HG03378 (cell line): ENCODE measurements at regions not wholly inside any gene's neighbourhood (a gene's known extent, or its start where the extent isn't known, plus 50 kb on each side); places are given as distances from the start of the nearest gene placed in this dataset.
"Not testable (repeated sequence)": the region's sequence is repeated elsewhere in the genome, so short reads cannot be mapped to it uniquely, and the experiment has no call there.

Source experiments
- ATAC-seq: cut with Tn5 transposase; IDR thresholded peaks from one replicate; pipeline ENCODE4 v1.9.1; 2021; ENCODE audit warnings: mild to moderate bottlenecking, moderate library complexity; ENCODE audit not compliant: unreplicated experiment

- no peak for ATAC-seq
Observed at GRCh38 chr18:64372850-64373249, 224.0 kb upstream of the LINC00305 start.

- not testable (repeated sequence) for ATAC-seq
Observed at GRCh38 chr18:64369830-64370440, 221.0 kb upstream of the LINC00305 start.

- no peak for ATAC-seq
Observed at GRCh38 chr18:64365106-64365505, 216.2 kb upstream of the LINC00305 start.

- ATAC-seq, result no peak
Observed at GRCh38 chr18:64337673-64338072, 188.8 kb upstream of the LINC00305 start.

- no peak for ATAC-seq
Observed at GRCh38 chr18:64337018-64337417, 188.1 kb upstream of the LINC00305 start.

- no peak for ATAC-seq
Observed at GRCh38 chr18:64334748-64335147, 185.9 kb upstream of the LINC00305 start.

GRCh38 chr18:64333584-64333983, 184.7 kb upstream of the LINC00305 start:
- ATAC-seq, result no peak

GRCh38 chr18:64332835-64333234, 183.9 kb upstream of the LINC00305 start:
- ATAC-seq, result no peak

- ATAC-seq, result no peak
Observed at GRCh38 chr18:64331419-64331818, 182.5 kb upstream of the LINC00305 start.

GRCh38 chr18:64330931-64331330, 182.0 kb upstream of the LINC00305 start:
- no peak for ATAC-seq

GRCh38 chr18:64330161-64330560, 181.3 kb upstream of the LINC00305 start:
- ATAC-seq, result no peak

GRCh38 chr18:64322189-64322588, 173.3 kb upstream of the LINC00305 start:
- ATAC-seq, result no peak

GRCh38 chr18:64318547-64318946, 169.7 kb upstream of the LINC00305 start:
- no peak for ATAC-seq

GRCh38 chr18:64311859-64312258, 163.0 kb upstream of the LINC00305 start:
- no peak for ATAC-seq

- ATAC-seq, result no peak
Observed at GRCh38 chr18:64295839-64296238, 147.0 kb upstream of the LINC00305 start.

- no peak for ATAC-seq
Observed at GRCh38 chr18:64294967-64295366, 146.1 kb upstream of the LINC00305 start.

GRCh38 chr18:64288432-64288831, 139.5 kb upstream of the LINC00305 start:
- no peak for ATAC-seq

GRCh38 chr18:64287926-64288325, 139.0 kb upstream of the LINC00305 start:
- ATAC-seq, result no peak

GRCh38 chr18:64283059-64283458, 134.2 kb upstream of the LINC00305 start:
- ATAC-seq, result no peak

GRCh38 chr18:64278026-64278425, 129.1 kb upstream of the LINC00305 start:
- no peak for ATAC-seq

- no peak for ATAC-seq
Observed at GRCh38 chr18:64276311-64277090, 127.6 kb upstream of the LINC00305 start.

- ATAC-seq, result no peak
Observed at GRCh38 chr18:64275593-64276300, 126.9 kb upstream of the LINC00305 start.
